IPS-NIHi7 (cell line): ENCODE measurements at regions not wholly inside any gene's neighbourhood (a gene's known extent, or its start where the extent isn't known, plus 50 kb on each side); places are given as distances from the start of the nearest gene placed in this dataset.

Source experiments
- DNase-seq: peaks from one replicate; pipeline ENCODE4 v3.0.0; 2012; ENCODE audit warnings: mixed read lengths; ENCODE audit errors: extremely low spot score

DNA sequence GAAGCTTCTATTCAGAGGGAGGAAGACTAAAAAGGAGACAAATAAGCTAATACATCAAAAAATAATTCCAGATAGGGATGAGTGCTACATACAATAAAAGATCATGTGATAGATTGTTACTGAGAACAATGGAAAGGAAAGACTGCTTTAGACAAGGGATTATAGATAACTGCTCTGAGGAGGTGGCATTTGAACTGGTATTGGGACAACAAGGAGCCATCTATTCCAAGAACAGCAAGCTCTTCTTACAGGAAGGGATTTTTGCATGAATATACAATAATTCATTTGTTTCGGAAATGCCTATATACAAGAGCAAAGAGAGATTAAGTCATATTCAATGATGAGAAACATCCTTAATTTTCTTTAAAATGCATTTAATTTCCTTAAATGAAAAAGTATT lies 540.5 kb upstream of the KLF12 start:
- DNase-seq, result no peak

DNA sequence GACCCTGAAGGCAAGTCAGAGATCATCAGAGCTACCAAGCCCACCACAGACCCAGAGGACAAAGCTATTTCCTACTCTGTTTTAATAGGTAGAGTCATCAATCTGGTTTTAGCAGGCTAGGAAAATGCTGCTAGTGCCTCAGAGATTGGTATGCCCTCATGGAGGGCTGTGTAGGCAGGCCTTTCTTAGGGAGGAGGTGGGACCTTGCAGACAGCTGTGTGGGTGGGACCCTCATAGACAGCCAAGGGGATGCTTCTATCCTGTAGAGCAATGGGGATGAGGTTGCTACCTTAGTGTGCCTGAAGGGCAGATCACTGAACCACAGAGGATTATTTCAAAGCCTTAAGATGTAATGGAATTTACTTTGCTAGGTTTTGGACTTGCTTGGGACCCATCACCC lies 534.9 kb upstream of the KLF12 start:
- peak; percentile 14 for DNase-seq

DNA sequence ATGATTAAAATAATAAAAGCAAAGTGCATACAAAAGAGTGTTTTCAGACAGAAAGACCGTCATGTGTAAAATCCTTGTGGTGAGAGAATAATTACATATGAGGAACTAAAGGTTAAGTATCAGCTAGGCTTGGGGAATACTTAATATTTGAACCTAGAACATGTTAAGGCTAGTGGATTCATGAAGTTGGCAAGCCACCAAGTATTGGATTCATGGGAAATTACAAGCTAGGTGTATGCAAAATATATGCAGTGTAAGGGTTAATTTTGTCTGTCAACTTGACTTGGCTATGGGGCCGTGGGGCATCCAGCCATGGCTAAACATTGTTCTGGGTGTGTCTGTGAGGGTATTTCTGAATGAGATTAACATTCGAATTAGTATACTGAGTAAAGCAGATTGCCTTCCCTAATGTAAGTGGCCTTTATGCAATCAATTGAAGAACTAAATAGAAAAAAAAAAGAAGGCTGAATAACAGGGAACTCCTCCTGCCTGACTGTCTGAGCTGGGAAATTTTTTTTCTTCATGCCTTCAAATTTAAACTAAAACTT lies 533.5 kb upstream of the KLF12 start:
- DNase-seq, result no peak

DNA sequence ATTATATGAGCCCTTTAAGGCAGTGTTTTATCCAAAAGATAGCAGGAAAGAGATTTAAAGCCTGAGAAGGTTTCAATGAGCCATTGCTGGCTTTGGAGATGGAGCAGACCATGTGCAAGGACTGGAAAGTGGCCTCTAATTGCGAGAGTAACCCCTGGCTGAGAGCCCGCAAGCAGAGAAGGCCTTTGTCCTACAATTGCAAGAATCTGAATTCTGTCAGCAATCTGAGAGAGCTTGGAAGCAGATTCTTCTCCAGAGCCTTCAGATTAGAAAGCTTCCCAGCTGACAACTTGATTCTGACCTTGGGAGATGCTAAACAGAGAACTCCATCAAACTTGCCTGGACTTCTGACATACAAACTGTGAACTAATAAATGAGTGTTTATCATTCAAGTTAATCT lies 528.7 kb upstream of the KLF12 start:
- DNase-seq, result no peak

DNA sequence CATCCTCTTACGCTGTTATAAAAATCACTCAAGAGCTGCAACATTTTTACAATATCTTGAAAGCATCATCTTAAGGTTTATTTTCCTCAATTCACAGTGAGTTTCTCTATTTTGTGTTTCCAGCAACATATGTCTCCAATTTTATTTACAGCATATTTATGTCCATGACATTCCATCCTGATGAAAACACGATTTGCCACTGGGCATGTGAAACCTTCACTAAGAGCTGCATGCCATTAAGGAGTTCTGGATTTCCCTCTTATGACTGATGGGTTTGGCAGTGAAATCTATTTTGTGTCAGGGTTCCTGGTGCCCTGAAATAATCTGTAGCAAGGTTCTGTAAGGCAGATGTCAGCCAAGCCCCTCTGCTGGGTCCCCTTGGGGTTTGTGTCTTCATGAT lies 527.6 kb upstream of the KLF12 start:
- DNase-seq, result no peak

DNA sequence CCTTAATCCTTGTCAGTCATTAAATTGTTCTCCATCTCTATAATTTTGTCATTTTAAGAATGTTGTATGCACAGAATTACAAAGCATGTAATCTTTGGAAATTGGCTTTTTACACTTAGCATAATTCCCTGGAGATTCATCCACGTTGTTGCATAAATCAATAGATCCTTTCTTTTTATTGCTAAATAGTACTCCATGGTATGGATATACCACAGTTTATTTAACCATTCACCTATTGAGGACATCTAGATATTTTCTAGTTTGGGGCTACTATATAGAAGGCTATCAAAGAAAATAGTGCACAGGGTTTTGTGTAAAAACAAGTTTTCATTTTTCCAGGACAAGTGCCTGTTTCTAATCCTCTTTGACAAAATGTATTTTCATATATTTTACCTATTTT lies 523.6 kb upstream of the KLF12 start:
- DNase-seq, result no peak

DNA sequence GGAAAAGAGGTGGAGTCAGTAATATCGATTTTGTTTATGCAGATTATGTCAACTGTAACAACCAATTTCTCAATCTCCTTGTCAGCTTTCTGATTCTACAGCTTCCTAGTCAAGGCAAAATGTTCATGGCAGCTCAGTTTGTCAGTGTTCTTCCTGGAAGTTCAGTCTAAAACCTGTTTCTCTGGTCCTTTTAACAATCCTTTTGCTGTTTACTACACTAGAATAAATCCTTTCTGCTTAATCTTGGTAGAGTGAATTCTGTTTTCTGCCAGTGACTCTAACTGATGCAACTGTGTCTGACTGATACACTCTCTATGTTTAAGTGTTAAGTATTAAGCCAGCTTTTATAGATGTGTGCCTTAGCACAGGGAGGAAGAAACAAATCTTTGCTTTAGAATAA lies 516.9 kb upstream of the KLF12 start:
- DNase-seq, result no peak

DNA sequence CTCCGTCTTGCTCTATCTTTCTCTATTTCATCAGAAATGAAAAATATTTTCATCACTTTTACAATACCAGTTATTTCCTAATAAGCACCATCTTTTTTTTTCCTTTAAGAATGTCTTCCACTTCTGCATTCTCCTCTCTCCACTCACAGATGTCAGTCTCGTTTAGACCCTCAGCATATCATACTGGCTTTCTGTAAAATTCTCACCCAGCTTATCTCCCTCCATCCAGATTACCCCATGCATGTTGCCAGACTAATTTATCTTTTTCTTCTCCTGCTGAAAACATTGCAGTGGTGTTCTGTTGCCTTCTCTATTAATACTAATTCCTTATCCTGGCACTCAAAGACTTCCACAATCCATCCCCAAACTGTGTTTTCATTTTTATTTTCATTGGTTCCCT lies 513.8 kb upstream of the KLF12 start:
- no peak for DNase-seq

DNA sequence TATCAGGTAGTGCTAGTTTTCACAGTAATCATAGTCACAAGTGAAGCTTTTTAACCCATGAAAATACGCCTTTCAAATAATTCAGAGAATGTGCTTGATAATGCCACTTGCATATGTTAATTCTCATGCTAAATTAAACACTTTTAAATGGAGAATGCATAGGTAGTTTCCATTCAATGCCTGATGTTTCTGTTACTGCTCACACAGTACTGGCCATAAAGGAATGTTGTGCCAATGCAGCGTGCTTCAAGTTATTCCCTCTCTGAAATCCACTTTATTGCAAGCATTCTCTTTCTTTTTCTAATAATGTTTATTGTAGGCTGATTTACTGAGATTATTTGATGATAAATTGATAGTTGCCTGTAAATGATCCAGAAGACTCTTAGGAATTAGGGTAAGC lies 513.0 kb upstream of the KLF12 start:
- DNase-seq, result no peak

DNA sequence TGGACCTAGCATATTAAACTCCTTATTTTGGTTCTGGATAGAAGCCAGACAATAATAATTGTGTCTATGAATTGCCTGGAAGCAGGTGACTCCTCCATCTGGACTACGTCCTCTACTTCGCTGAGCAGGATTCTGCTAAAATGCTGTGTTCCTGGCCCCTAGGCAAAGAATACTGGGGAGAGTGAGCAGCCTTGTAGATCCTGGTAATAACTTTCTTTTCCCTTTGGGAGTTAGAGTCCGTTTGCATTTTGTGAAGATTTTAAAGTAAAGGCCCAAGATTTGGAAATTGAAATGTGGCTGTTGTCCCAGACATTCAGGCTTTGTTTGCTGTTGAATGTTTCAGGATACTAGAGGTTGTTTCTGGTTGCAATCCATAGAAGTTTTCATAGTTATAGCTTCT lies 511.9 kb upstream of the KLF12 start:
- DNase-seq, result no peak

DNA sequence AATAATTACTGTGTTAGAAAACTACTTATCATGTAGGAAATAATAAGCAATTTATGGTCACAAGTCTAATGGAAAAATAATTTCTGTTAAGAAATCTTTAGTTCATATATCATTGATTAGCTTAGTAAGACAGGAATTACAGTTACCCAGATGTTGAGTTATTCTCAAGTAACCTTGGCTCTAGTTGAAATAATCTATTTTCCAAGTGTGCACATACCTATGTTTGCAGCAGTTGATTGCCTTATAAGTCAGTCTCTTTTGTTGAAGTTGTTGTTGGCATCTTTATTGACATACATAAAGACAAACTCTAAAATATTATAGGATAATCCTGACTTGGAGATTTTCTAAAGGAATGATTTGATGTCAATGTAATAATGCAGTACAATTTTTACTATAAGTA lies 511.4 kb upstream of the KLF12 start:
- no peak for DNase-seq

DNA sequence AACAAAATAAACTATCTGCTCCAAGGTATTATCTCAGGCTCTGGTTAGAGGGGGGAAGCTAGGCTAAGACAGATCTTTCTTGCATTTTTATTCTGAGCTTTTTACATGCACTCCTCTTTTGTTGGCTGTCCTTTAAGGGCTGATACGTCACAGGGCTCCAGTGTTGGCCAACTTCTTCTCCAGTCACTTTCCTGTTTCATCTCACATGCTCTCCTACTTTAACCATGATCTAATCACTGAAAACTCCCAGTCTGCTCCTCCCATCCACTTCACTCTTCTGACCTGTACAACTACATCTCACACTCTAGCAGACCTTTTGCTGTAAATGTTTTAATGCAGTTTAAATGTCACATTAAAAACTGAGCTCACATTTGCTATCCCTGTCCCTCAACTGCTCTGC lies 510.0 kb upstream of the KLF12 start:
- DNase-seq, result no peak

DNA sequence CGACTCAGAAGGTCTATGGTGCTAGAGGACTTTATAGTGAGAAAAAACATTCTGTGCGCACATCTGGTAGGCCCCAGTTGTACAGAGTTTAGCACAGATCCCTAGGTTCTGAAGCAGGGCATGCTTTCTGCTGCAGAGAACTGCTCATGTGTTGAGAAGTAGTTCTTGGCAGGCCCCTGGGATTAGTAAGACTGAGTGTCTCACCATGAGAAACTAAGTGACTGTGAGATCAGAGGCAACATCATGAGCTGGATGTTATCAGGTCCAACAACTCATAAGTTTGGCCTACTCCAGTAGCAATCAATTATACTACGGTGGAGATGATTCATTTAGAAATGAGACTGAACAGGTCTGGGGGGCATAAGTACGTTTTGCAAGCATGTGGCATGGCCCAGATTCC lies 507.4 kb upstream of the KLF12 start:
- no peak for DNase-seq

DNA sequence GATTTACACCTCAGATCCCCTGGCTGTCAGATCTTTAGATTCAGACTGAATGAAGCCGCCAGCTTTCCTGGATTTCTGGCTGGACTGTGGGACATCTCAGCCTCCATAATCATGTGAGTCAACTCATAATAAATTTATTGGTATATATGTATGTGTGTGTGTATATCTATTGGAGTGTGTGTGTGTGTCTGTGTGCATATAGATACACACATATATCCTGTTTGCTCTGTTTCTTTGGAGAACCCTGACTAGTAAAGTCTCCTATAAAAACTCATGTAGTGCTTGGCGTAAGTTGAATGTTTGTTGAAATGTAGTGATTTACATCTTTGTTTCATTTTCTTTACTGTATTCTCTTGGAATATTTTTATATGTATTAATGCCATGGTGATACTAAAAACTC lies 499.5 kb upstream of the KLF12 start:
- DNase-seq, result no peak

DNA sequence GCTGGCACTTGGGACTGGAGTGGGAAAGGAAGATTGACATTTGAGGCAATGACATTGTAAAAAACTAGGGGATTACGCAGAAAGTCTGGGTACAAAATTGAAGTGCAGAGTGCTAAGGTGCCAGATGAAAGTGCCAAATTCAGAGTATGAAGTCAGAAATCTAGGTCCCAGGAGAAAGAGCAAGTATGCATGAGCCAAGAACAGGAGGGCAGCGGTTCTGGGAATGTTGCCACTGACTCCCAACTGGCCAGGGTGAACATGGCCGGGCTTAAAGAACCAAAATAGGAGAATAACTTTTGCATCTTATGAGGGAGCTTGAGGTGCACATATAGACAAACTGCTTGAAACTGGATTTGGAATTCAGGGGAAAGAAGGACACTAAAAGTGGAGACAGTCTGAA lies 495.8 kb upstream of the KLF12 start:
- no peak for DNase-seq

DNA sequence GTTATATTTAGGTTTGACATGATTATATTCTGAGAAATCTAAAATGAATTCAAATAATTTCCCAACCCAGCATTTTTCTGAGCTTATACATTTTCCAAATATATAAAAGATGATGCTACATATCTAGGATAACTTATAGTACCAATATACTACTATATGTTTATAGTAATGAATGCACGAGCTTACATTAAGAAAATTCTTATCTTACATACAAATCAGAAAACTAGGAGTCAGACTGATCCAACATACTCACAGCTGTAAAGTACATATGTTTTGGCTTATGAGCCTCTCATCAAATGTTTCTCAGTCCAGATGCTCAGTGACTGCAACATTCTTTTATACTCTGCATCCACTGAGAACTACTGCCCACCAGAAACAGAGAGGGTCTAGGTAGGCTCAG lies 491.3 kb upstream of the KLF12 start:
- no peak for DNase-seq

DNA sequence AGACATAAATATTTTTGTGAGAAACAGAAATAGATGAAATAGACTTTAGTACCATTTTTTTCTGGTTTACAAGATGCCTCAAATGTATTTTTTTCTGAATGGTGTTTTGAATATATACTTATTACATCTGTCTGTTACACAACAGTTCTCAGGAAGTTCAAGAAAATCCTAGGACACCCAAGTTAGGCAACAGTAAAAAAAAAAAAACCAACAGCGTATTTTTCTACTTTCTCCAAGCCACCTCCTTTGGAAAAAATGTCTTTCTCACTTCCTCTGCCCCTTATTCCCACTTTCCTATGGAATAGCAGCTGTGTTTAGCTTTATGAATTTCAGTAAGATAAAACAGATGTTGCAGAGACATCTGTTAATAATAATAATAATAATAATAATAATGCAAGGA lies 489.6 kb upstream of the KLF12 start:
- no peak for DNase-seq

DNA sequence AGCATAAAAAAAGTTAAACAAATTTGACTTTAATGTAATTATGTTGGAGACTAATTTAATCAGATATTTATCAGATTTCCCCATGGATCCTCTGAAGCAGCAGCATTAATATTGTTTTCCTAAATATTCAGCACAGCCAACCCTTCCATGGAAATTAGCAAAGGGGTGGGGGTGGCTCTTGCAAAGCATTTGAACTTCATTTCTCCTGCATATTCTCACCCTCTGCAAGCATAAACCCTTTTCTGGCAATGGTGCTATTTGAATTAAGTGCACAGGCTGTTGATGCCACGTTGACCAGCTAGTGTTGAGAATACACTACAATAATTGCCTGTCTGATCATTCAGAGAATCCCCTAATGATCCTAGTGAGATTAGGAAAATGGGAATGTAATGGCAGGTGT lies 488.1 kb upstream of the KLF12 start:
- no peak for DNase-seq

DNA sequence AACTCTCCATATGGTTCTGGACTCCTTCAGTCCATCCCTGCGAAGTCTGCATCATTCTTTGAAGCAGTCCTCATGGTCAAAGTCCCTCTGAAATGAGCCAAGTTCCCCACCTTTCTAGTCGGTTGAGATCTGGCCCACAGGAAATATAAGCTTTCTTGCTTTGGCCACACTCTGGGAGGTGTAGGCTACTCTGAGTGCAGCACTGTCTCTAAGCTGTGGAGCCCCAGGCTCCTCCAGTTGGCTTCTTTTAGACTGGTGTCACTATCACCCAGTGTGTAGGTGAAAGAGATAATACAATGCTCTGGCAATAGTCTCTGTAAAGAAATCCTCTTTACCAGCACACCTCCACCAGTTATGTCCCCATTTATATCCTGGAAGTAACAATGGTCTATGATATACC lies 486.5 kb upstream of the KLF12 start:
- no peak for DNase-seq

DNA sequence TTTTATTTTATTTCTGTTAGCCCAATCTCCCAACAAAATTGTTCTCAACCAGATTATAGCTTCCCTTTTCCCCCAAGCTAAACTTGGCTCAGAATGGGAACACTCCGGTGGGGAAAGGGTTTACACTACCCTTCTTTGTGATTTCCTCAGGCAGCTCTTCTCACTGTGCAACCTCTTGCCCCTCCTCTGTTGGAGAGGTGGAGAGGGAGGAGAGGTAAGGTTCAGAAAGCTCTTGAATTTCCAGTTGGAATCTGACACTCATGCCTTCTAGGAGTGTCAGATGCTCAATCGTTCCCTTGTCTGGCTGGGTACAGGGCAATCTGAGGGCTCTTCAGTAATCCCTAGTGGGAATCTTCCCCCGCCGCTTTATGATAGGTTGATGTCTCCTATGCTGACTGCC lies 486.1 kb upstream of the KLF12 start:
- DNase-seq, result no peak

DNA sequence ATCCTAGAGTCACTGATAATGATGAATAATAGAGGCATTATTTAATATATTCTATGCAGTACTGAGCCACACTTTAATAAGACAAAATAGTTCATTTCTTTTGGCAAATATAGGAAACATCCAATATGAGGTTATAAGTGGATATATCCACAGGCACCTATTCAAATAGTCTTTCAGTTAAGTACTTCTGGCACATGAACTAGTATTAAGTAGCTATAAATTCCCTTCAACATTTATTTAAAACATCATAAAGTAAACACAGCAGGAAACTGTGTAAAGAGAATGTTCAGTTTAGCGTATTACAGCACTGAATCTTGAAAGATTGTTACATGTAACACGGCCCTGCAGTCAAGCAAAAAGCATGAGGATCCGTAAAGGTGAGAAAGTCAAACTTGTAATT lies 463.3 kb upstream of the KLF12 start:
- DNase-seq, result no peak

DNA sequence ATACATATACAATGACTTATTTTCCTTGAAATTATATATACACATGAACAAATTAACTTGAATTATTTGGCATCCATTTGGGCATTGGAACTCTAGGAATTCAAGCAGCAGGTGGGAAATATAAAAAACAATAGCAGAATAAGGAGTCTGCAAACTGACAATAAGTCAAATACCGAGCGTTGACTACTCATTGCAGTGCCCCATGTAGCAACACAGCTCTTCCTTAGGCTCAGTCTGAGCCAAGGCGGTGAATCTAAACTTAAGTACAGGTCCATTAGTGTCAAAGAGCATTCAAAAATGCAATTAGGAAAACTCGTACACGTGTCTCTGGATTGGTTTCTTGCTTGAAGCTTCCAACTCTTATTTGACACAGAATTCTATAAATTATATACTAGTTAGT lies 462.5 kb upstream of the KLF12 start:
- DNase-seq, result peak; percentile 10

DNA sequence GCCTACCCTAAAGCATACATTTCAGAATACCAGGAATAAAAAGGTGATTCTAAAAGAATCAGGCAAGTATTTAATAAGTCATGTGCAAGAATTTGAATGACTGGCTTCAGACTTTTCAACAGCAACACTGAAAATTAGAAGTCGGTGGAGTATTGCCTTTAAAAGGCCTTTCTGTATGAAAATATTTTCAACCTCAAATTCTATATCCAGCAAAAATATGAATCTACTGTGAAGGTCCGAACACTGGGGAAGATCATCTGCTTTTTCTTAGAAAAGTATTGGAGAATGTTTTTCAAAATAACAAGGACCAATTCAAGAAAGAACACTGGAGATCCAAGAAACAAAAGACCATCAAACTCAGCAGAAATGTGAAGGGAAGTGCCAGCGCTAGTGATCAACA lies 459.5 kb upstream of the KLF12 start:
- DNase-seq, result no peak

DNA sequence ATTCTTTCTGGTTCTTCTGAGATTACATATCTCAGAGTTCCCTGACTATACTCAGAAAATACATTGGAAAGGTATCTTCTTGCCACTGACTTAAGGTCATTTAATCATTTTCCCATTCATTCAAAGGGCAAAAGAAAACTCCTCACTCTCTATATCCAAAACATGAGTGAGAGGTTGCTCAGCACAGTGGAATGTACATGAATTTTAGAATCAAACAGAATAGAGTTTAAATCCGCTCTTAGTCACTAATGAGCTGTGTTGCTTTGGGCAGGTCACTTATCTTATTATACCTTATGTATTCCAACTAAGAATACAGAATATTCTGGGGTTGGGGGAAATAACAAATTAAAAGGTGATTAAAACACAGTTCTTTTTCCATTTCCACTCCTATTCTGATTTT lies 452.6 kb upstream of the KLF12 start:
- DNase-seq, result no peak

DNA sequence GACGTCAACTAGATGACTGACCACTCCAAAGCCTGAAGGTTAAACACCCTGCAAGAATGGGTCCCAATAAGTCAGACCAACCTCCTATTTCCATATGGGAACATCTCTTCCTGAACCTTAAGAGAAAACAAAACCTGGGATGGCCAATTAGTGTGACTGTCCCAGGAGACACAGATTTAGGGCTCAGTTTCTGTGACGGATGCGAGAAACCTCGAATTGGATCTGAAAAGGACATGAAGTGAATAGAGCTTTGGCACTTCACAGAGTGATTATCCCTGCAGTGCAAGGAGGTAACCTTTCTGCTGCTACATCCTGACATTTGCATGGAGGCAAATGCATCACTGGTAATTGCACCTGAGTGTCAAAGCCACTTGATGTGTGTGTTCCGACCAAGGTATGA lies 442.2 kb upstream of the KLF12 start:
- no peak for DNase-seq
